CD4-positive, alpha-beta memory T cell (primary cell): ENCODE measurements at regions not wholly inside any gene's neighbourhood (a gene's known extent, or its start where the extent isn't known, plus 50 kb on each side); places are given as distances from the start of the nearest gene placed in this dataset.
"Not testable (repeated sequence)": the region's sequence is repeated elsewhere in the genome, so short reads cannot be mapped to it uniquely, and the experiment has no call there.

Source experiments
- CTCF ChIA-PET: fragments of 350-600 bp; sonication (Branson Sonifier 250); formaldehyde crosslinking; loops from one replicate; lab custom pipeline; 2021; ENCODE audit warnings: inconsistent platforms; ENCODE audit not compliant: partially characterized antibody; lab: Charles Lee
- POLR2A ChIA-PET: fragments of 350-600 bp; sonication (Branson Sonifier 250); formaldehyde crosslinking; loops from one replicate; lab custom pipeline; 2021; ENCODE audit not compliant: partially characterized antibody; lab: Charles Lee
- DNase-seq, 5 donors: peaks; one replicate each; pipeline versions ENCODE4 v3.0.0 to v3.0.0-alpha.2; 2020 to 2022; ENCODE audit warnings: mixed read lengths in 1 of 5
- H3K27ac ChIP-seq: one replicate; pipeline ENCODE4 v1.7.0; 2013; ENCODE audit warnings: low read depth, low read length
- H3K27me3 ChIP-seq: 2 replicates; pipeline ENCODE4 v1.7.0; 2013; ENCODE audit warnings: mild to moderate bottlenecking, low read length, moderate library complexity; ENCODE audit not compliant: insufficient read depth
- H3K36me3 ChIP-seq: 2 replicates; pipeline ENCODE4 v1.7.0; 2013; ENCODE audit warnings: mild to moderate bottlenecking, low read length, moderate library complexity; ENCODE audit not compliant: insufficient read depth
- H3K4me1 ChIP-seq: 2 replicates; pipeline ENCODE4 v1.7.0; 2013; ENCODE audit warnings: mild to moderate bottlenecking, low read length, moderate library complexity; ENCODE audit not compliant: insufficient read depth
- H3K4me3 ChIP-seq, 2 donors: one replicate each; pipeline ENCODE4 v1.7.0; 2013; ENCODE audit warnings: low read length in 2 of 2, mild to moderate bottlenecking in 1 of 2
- H3K9me3 ChIP-seq, 2 donors: one replicate each; pipeline ENCODE4 v1.7.0; 2013; ENCODE audit warnings: low read length in 2 of 2, control low read depth in 1 of 2; ENCODE audit not compliant: control insufficient read depth in 1 of 2
- H3K27ac Mint-ChIP-seq, 7 donors: one replicate each; pipeline ENCODE4 v1.8.0; 2020 to 2021; ENCODE audit warnings: mixed read lengths in 7 of 7, mild to moderate bottlenecking in 6 of 7, inconsistent platforms in 3 of 7, moderate library complexity in 3 of 7
- H3K27me3 Mint-ChIP-seq, 2 donors: one replicate each; pipeline ENCODE4 v1.8.0; 2020 to 2021; ENCODE audit warnings: mixed read lengths in 2 of 2
- H3K36me3 Mint-ChIP-seq, 2 donors: one replicate each; pipeline ENCODE4 v1.8.0; 2020 to 2021; ENCODE audit warnings: mixed read lengths in 2 of 2, inconsistent platforms in 1 of 2, mild to moderate bottlenecking in 1 of 2
- H3K4me1 Mint-ChIP-seq, 4 donors: one replicate each; pipeline ENCODE4 v1.8.0; 2020 to 2021; ENCODE audit warnings: mixed read lengths in 4 of 4, mild to moderate bottlenecking in 1 of 4
- H3K4me3 Mint-ChIP-seq, 8 donors: one replicate each; pipeline ENCODE4 v1.8.0; 2020 to 2021; ENCODE audit warnings: mixed read lengths in 8 of 8, mild to moderate bottlenecking in 7 of 8, moderate library complexity in 6 of 8, inconsistent platforms in 3 of 8
- H3K9me3 Mint-ChIP-seq, 8 donors: one replicate each; pipeline ENCODE4 v1.8.0; 2020 to 2021; ENCODE audit warnings: mixed read lengths in 8 of 8, mild to moderate bottlenecking in 5 of 8, inconsistent platforms in 3 of 8, moderate library complexity in 1 of 8
- intact Hi-C: fragments of 100-400 bp; cut with micrococcal nuclease; formaldehyde crosslinking; loops from one replicate; pipeline ENCODE4 v1.15.1; 2023

DNA sequence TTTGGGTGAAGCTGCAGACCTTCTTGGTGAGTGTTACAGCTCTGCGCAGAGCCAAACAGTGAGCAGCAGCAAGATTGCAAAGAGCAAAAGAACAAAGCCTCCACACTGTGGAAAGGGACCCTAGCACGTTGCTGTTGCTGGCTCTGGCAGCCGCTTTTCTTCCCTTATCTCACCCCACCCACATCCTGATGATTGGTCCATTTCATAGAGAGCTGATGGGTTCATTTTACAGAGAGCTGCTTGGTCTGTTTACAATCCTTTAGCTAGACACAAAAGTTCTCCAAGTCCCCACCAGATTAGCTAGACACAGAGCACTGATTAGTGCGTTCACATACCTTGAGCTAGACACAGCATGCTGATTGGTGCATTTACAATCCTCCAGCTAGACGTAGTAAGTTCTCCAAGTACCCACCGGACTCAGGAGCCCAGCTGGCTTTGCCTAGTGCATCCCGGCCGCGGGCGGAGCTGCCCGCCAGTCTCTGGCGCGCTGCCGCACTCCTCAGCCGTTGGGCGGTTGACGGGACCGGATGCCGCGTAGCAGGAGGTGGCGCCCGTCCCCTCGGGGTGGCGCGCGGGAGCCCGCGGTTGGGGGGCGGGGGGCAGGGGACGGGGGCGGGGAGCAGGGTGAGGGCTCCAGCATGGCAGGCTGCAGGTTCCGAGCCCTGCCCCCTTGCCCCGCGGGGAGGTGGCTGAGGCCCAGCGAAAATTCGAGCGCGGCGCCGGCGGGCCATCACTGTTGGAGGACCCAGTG lies 201.4 kb upstream of the C1QTNF3 start:
- Mint-ChIP-seq H3K4me3 (peak overlapping the region; percentile 83 to 92 (median 87)), H3K27ac (peak overlapping the region; percentile 91 to 95 (median 93)), H3K4me1 (peaks cover 8 to 21% (median 17%) of the 10 kb centered on the region in 4 donors)
- intact Hi-C loops, H3K9me3 Mint-ChIP-seq, CTCF ChIA-PET, H3K9me3 ChIP-seq, H3K4me1 ChIP-seq, POLR2A ChIA-PET, H3K36me3 Mint-ChIP-seq, H3K36me3 ChIP-seq, H3K27me3 ChIP-seq, H3K27me3 Mint-ChIP-seq, H3K4me3 ChIP-seq, H3K27ac ChIP-seq: not testable (repeated sequence)
- DNase-seq: peak; percentile 83 to 85 (median 84)

DNA sequence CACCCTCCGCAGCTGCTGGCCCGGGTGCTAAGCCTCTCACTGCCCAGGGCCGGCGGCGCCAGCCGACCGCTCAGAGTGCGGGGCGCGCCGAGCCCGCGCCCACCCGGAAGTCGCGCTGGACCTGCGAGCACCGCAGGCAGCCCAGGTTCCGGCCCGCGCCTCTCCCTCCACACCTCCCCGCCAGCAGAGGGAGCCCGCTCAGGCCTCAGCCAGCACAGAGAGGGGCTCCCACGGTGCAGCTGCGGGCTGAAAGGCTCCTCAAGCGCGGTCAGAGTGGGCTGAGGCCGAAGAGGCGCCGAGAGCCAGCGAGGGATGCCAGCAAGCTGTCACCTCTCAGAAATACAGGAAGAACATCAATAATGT lies 202.0 kb upstream of the C1QTNF3 start:
- intact Hi-C loops, H3K27me3 ChIP-seq, H3K4me3 ChIP-seq, H3K27ac ChIP-seq, H3K9me3 ChIP-seq, H3K4me1 ChIP-seq, CTCF ChIA-PET, H3K36me3 ChIP-seq, H3K9me3 Mint-ChIP-seq, H3K36me3 Mint-ChIP-seq, POLR2A ChIA-PET, H3K27me3 Mint-ChIP-seq, DNase-seq: not testable (repeated sequence)
- H3K27ac Mint-ChIP-seq: peak overlapping the region in 2 of 7 donors; percentile 89 to 95
- H3K4me3 Mint-ChIP-seq: peak overlapping the region in 3 of 8 donors; percentile 81 to 87 (median 86)
- H3K4me1 Mint-ChIP-seq: peaks cover 6 to 21% (median 16%) of the 10 kb centered on the region in 4 donors

DNA sequence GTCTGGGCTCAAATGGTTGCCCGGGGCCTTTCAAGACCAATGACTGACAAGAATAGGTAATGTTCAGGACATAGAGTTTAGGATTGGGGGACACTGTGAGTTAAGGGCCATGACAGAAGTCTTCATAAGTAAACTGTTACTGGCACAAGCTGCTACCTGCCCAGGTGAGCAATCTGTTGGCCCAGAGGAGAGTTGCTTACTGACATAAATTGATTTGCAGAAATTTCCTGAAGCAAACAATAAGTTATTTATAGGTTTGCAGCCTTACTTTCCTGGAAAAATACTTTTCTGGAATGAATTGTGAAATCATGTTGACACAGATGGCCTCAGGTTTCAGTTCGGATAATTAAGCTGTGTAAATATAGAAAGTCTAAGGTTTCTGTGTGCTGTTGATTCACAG lies 202.8 kb upstream of the C1QTNF3 start:
- H3K27ac Mint-ChIP-seq: peak overlapping the region; percentile 88 to 96 (median 94)
- peaks cover 4 to 21% (median 13%) of the 10 kb centered on the region in 4 donors for H3K4me1 Mint-ChIP-seq
- intact Hi-C loops, H3K4me3 ChIP-seq, H3K9me3 Mint-ChIP-seq, H3K36me3 Mint-ChIP-seq, H3K27me3 Mint-ChIP-seq, CTCF ChIA-PET, H3K4me1 ChIP-seq, H3K36me3 ChIP-seq, H3K9me3 ChIP-seq, POLR2A ChIA-PET, H3K27me3 ChIP-seq: not testable (repeated sequence)
- H3K4me3 Mint-ChIP-seq: peak overlapping the region; percentile 67 to 85 (median 76)
- peak in 3 of 5 donors; percentile 5 to 28 (median 22) for DNase-seq
- H3K27ac ChIP-seq: peak overlapping the region; percentile 26

DNA sequence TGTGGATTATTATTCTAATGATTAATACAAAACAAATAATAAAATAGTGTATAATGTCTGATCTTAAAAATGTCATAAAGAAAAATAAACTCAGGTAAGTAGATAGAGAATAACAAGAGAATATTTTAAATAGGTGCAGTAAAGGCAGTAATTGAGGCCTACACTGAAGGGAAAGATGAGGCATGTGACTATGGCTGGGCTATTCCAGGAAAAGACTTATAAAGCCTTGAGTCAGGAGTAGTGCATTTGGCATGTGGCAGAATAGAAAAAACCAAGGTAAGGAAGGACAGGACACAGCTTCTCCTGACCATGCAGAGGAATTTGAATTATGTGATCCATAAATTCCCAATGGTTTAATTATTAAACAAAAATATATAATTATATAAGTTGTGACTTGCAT lies 215.6 kb upstream of the C1QTNF3 start:
- POLR2A ChIA-PET, H3K36me3 ChIP-seq, H3K27me3 Mint-ChIP-seq, H3K27me3 ChIP-seq, DNase-seq, H3K27ac ChIP-seq, H3K27ac Mint-ChIP-seq, intact Hi-C loops, H3K4me1 Mint-ChIP-seq, H3K9me3 Mint-ChIP-seq, H3K4me3 Mint-ChIP-seq, H3K4me3 ChIP-seq, H3K4me1 ChIP-seq, H3K9me3 ChIP-seq, H3K36me3 Mint-ChIP-seq, CTCF ChIA-PET: not testable (repeated sequence)

DNA sequence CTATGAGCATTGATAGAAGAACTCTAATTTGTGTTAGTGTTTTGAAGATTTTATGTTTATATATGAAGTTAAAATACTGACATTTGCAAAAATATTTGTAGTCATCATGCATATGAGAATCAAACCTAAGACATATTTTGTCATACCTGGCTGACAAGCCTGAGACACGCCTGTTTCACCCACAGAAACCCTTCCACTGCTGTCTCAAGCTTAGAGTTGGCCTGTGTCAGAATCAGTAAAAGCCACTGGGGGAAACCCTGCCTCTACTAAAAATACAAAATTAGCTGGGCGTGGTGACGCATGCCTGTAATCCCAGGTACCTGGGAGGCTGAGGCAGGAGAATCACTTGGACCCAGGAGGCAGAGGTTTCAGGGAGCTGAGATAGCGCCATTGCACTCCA lies 218.0 kb upstream of the C1QTNF3 start:
- H3K27me3 ChIP-seq, H3K36me3 Mint-ChIP-seq, H3K9me3 ChIP-seq, H3K27ac ChIP-seq, H3K27me3 Mint-ChIP-seq, H3K4me3 ChIP-seq, H3K4me3 Mint-ChIP-seq, H3K4me1 Mint-ChIP-seq, CTCF ChIA-PET, POLR2A ChIA-PET, H3K4me1 ChIP-seq, H3K36me3 ChIP-seq, intact Hi-C loops, DNase-seq, H3K27ac Mint-ChIP-seq, H3K9me3 Mint-ChIP-seq: not testable (repeated sequence)

DNA sequence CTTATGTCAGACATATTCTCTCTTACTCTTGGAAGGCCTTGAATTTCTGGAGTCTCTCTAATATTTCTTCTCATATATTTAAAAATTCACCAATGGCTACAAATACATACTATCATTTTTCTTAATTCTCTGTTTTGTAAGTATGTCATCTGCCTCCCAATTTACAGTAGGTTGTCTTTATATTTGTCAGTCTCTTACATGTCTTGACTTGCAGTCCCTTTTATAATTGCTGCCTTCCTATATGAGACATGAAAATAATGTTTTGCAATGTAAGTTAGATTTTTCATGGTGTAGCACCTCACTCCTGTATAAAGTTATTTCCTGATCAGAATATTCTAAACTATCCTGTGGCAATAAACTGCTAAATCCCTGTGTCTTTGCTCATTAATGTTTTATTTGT lies 223.1 kb upstream of the C1QTNF3 start:
- H3K36me3 Mint-ChIP-seq, H3K27ac Mint-ChIP-seq, H3K27me3 ChIP-seq, CTCF ChIA-PET, H3K4me3 Mint-ChIP-seq, H3K27me3 Mint-ChIP-seq, intact Hi-C loops, H3K9me3 ChIP-seq, H3K4me1 Mint-ChIP-seq, H3K9me3 Mint-ChIP-seq, H3K36me3 ChIP-seq, POLR2A ChIA-PET, H3K4me3 ChIP-seq, DNase-seq, H3K27ac ChIP-seq, H3K4me1 ChIP-seq: not testable (repeated sequence)

DNA sequence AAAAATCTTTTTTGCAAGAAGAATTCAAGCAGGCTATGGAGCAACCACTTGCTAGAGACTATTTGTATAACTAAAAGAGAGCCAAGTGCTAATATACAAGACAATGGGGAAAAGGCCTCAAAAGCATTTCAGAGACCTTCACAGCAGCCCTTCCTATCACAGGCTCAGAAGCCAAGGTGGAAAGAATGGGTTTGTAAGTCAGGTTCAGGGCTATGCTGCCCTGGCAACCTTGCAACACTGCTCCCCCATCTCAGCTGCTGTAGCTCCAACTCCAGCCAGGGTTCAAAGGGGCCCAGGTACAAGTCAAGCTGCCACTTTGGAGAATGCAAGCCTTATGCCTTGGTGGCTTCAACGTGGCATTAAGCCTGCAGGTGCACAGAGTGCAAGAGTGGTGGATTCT lies 253.7 kb upstream of the C1QTNF3 start:
- POLR2A ChIA-PET, H3K27me3 ChIP-seq, DNase-seq, H3K4me1 Mint-ChIP-seq, H3K4me3 Mint-ChIP-seq, H3K9me3 ChIP-seq, H3K4me1 ChIP-seq, H3K27ac ChIP-seq, H3K27ac Mint-ChIP-seq, intact Hi-C loops, H3K27me3 Mint-ChIP-seq, H3K4me3 ChIP-seq, CTCF ChIA-PET, H3K9me3 Mint-ChIP-seq, H3K36me3 Mint-ChIP-seq, H3K36me3 ChIP-seq: not testable (repeated sequence)

DNA sequence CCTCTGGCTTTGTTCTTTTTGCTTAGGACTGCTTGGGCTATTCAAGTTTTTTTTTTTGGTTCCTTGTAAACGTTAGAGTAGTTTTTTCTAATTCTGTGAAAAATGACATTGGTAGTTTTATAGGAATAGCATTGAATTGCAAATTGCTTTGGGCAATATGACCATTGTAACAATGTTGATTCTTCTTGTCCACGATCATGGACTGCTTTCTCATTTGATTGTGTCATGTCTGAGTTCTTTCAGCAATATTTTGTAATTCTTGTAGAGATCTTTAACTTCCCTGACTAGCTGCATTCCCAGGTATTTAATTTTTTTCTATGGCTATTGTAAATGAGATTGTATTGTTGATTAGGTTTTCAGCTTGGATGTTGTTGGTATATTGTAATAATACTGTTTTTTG lies 286.2 kb upstream of the C1QTNF3 start:
- H3K27ac Mint-ChIP-seq, DNase-seq, H3K27me3 ChIP-seq, H3K36me3 Mint-ChIP-seq, POLR2A ChIA-PET, H3K9me3 ChIP-seq, H3K4me3 Mint-ChIP-seq, H3K4me1 ChIP-seq, H3K27ac ChIP-seq, H3K36me3 ChIP-seq, H3K9me3 Mint-ChIP-seq, H3K4me1 Mint-ChIP-seq, H3K27me3 Mint-ChIP-seq, H3K4me3 ChIP-seq, CTCF ChIA-PET, intact Hi-C loops: not testable (repeated sequence)
